Stimulated activated CD4-positive, alpha-beta T cell treated with anti-CD3 and anti-CD28 coated beads, Interleukin-15, amount 100 ng/mL, for 24 hours (primary cell): ENCODE measurements at regions not wholly inside any gene's neighbourhood (a gene's known extent, or its start where the extent isn't known, plus 50 kb on each side); places are given as distances from the start of the nearest gene placed in this dataset.

Experiments
- DNase-seq: peaks from one replicate; pipeline ENCODE4 v3.0.0-alpha.2; 2020

- DNase-seq = no peak
Observed at GRCh38 chr17:31702041-31702440, 157.0 kb downstream of the COPRS start.

- DNase-seq = no peak
Observed at GRCh38 chr17:31700973-31701372, 158.1 kb downstream of the COPRS start.

- no peak for DNase-seq
Observed at GRCh38 chr17:31699886-31700285, 159.2 kb downstream of the COPRS start.

DNA sequence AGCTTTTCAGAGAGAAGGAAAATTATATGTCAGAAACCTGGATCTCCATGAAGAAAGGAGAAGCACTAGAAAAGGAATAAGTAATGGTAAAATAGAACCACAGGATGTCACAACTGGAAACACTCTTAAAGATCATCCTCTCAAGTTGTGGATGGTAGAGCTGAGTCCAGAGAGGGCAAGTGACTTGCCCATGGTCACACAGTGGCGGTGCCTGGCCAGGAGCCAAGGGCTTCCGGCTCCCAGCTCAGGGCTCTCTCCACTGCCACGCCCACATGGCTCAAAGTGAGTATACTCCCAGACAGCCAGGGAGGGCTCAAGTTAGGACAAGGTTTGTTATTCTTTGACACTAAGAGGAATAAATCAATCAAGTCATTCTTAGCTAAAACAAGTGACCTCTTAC lies 159.8 kb downstream of the COPRS start:
- no peak for DNase-seq

DNA sequence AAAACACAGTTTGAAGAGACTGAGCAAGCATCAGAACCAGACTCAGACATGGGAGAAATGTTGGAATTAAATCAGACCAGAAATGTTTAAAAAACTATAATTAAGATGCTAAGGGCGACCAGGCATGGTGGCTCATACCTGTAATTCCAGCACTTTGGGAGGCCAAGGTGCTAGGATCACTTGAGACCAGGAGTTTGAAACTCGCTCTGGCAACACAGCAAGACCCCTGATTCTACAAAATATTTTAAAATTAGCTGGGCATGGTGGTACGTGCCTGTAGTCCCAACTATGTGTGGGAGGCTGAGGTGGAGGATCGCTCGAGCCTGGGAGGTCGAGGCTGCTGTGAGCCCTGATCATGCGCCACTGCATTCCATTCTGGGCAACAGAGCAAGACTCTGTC lies 160.3 kb downstream of the COPRS start:
- no peak for DNase-seq

DNA sequence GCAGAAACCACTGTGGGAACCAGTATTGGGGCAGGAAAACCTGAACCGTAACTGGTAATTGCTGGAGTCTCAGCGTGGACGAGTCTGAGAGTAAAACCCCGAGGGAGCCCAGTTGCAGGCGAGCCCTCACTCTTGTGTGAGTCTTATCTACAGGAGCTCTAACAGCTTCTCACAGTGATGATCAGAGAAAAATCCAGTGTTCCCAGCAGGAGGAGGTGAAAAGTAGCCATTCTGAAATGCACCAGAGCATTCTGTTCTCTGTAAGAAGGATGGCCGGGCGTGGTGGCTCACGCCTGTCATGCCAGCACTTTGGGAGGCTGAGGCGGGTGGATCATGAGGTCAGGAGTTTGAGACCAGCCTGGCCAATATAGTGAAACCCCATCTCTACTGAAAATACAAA lies 161.2 kb downstream of the COPRS start:
- DNase-seq = no peak

DNA sequence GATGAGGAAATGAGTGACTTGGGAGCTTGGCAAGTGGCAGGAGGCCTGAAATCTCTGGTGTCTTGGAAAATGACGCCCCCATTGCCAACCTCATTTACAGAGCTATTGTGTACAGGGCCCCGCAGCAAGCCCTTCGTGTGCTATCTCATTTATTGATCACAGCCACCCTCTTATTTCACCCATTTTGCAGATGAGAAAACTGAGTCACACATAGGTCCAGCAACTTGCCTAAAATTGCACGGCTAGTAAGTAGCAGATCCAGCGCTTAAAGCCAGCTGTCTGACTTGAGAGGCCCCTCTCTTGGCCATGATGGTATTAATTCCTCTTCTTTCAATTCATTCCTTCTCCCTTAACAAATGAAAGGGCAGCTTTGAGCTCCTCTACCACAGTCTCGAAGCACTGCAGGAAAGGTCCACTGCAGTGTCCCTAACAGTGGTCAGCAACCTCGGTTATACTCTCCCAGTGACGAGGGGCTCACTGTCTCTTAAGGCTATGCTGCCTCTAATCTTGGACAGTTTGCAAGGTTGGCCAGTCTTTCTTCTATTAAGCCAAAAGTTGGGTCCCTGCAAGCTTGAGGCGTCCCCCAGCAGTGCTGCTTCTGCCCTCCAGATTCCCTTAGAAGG lies 162.2 kb downstream of the COPRS start:
- DNase-seq = no peak

- no peak for DNase-seq
Observed at GRCh38 chr17:31696184-31696602, 162.9 kb downstream of the COPRS start.

- no peak for DNase-seq
Observed at GRCh38 chr17:31695456-31696090, 163.5 kb downstream of the COPRS start.

DNA sequence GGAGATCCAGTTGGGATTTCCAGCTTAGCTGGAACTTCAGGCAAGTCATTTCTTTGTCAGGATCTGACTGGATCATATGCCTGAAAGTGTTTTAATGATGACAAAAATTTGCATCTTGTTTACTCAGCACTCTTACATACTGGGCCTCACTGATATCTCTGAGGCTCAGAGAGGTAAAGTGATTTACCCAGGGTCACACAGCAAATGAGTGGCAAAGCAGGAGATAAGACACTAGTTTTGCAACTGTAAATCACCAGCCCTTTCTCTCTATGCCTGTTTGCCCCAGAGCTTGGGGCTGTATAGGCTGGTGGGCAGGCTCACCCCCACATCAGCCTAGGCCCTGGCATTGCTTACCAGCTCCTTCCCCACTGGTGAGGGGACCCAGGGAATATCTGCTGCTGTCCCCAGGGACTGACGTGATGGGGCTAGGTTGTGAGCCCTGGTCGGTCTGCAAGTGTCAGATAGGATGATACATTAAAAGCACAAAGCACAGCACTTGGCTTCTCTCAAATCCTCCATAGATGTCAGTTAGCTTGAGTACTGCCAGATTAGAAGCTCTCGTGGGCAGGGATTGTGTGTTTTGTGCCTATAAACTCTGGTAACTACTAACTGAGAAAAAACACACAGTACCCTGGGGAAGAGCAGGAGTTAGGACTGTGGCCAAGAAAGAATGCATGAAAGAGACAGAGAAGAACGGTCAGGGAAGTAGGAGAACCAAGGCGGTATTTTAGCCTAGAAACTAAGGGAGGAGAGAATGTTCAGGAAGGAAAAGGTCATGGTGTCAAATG lies 165.4 kb downstream of the COPRS start:
- no peak for DNase-seq

DNA sequence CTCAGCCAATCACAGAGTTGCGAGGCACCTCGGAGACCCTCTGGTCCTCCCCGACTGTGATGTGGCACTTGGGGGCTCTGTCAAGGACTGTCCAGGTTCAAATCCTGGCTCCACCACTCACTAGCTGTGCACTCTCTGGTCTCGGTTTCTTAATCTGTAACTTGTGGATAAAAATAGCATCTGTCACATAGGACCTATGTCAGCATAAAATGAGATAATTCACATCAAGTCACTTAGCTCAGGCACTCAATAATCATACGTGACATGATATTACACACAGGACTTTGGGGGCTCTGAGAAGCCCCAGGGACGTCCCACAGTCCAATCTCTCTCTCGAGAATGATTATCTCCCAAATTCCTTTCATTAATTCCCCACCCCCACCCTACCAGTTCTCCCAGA lies 166.4 kb downstream of the COPRS start:
- no peak for DNase-seq

GRCh38 chr17:31692027-31692426 lies 167.0 kb downstream of the COPRS start:
- DNase-seq = no peak

DNA sequence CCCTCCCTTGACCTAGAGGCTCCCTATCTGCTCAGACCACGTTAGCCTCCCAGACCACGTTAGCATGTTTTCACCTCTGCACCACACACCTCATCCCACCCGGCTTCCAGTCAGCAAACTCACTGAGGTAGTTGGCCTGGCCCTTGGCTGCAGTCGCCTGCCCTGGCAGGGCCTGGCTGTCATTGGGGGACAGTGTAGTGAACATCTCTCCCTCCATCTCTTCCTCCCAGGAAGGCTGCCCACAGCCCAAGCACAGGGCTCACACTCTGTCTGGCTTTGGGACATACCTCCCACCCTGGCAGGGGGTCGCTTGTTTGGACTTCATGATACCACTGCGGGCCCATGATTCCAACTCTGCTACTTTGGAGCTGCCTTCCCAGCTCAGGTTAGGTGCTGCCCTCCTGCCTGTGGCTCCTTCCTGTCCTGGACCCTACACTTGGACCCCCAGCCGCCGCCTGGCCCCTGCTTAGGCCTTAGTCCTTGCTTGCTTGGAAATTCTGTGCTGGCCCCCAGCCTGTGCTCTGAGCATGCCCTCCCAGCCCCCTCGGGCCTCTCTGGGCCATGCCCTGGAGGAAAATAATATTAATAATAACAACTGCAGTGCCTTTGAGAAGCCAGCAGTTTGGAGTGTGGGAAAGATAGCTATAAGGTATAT lies 167.7 kb downstream of the COPRS start:
- no peak for DNase-seq

- no peak for DNase-seq
Observed at GRCh38 chr17:31690151-31690551, 168.9 kb downstream of the COPRS start.

DNA sequence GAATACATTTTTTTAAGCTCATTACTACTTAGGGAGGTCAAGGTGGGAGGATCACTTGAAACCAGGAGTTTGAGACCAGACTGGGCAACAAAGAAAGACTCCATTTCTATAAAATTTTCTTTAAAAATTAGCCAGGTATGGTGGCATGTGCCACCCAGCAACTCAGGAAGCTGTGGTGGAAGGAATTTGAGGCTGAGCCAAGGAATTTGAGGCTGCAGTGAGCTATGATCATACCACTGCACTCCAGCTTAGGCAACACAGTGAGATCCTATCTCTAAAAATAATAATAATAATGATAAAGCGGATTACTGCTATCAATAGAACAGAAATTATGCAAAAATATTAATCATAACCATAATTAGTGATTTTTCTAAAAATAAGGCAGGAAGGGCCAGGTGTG lies 170.3 kb downstream of the COPRS start:
- DNase-seq = no peak

- no peak for DNase-seq
Observed at GRCh38 chr17:31687505-31688126, 171.4 kb downstream of the COPRS start.

DNA sequence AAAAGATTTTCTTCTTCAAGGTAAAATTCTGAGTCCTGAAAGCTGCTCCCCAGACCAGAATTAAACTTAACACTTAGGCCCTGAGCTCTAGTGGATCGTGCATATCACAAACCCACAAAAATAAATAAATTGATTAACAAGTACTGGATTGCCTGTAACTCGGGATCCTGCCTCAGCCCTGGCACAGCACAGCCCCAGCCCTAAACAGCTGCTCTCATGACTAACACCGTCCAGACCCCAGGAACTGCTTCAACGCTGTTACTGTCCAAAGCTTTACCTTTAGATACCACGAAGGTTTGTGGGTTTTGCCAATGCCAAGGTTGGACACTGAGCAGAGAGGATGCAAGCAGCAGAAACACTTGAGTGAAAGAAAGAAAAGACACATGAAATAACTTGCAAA lies 172.5 kb downstream of the COPRS start:
- no peak for DNase-seq

DNA sequence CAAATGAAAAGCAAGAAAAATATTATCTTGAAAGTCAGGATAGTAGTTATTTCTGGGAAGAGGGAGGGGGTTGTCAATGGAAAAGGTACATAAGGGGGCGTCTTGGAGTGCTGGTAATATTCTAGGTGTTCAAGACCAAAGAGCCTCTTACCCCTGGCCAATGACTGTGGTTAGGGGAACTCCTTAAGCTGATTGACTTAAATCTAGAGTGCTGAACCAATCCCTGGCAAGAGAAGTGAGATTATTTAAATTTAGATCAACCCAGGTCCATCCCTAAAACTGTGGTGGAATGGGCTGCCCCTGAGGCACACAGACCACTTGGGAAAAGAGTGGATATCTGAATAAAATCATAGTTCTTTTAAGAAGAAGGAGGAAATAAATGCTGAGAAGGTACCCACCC lies 174.1 kb downstream of the COPRS start:
- no peak for DNase-seq

- DNase-seq = peak; percentile 59
Observed at GRCh38 chr17:31680126-31680525, 178.9 kb downstream of the COPRS start.

DNA sequence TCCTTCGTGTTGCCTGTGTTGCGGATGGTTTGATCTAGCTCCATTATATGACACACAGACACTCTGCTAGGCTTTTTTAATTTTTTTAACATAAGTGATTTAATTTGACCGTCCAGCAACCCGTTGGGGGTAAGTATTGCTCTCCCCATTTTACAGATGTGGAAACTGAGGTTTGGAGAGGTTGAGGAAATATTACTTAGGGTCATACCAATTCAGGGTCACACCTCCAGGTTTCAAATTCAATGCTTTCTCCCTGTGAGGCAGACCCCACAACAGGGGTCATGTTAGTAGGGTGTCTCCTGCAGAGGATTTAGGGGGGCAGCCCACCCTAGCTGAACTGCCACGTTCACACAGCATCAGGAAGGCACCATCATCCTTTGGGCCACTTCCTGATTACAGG lies 179.4 kb downstream of the COPRS start:
- DNase-seq = no peak

DNA sequence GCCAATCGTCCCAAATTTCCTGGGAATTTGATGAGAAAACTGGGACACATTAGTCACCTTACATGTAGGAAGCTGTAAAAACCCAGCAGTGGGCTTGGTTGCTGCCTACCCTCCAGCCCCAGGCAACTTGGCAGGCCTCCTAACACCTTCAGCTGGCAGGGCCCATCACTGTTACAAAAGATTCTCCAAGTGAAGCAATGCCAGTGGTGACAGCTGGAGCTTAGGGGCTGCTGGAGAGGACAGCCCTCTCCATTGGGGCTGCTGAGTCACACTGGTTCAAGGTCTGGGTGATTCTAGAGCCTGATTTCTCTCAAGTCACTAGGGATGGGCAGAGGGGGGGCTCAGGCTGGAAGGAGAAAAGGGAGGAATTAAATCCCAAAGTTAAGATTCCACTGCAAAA lies 180.6 kb downstream of the COPRS start:
- DNase-seq = no peak

DNA sequence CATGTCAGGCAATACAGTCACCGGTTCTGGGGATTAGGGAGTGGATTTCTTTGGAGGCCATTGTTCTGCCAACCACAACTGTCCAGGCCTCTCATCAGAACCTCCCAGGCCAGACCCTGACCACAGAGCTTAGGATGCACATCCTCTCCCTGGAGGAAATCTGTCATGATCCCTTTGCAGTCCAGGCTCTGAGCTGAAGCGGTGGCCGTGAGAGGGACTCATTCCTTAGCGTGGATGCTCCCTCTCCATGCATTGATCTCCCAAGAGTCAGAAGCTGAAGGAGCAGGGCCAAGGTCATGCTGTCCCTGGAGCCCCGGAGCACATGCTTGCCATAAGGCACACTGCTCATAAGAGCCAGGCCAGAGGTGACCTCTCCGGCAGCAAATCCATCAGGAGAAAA lies 181.4 kb downstream of the COPRS start:
- DNase-seq = no peak

GRCh38 chr17:31677036-31677435 lies 182.0 kb downstream of the COPRS start:
- no peak for DNase-seq
